Gastroesophageal sphincter (tissue), 4 donors: ENCODE measurements at regions not wholly inside any gene's neighbourhood (a gene's known extent, or its start where the extent isn't known, plus 50 kb on each side); places are given as distances from the start of the nearest gene placed in this dataset.

Experiments
- ATAC-seq: fragments of 150-250 bp; one replicate; pipeline ENCODE4 v1.9.1; 2016; ENCODE audit warnings: mild to moderate bottlenecking, moderate library complexity
- H3K27ac ChIP-seq, 4 donors: fragments of 200-600 bp; sonication (generic) in 3 of 4; 1 replicate in 3 of 4; 2 replicates in 1 of 4; pipeline ENCODE4 v1.5.1; 2016 to 2019
- H3K27me3 ChIP-seq: fragments of 200-600 bp; sonication (generic); one replicate; pipeline ENCODE4 v1.5.1; 2019
- H3K36me3 ChIP-seq, 2 donors: fragments of 200-600 bp; sonication (generic); one replicate each; pipeline ENCODE4 v1.5.1; 2019; ENCODE audit warnings: control low read depth in 1 of 2
- H3K4me1 ChIP-seq, 3 donors: fragments of 200-600 bp; sonication (generic); 1 replicate in 2 of 3; 2 replicates in 1 of 3; pipeline ENCODE4 v1.5.1; 2016 to 2019; ENCODE audit warnings: control low read depth in 2 of 3
- H3K4me3 ChIP-seq, 2 donors: fragments of 200-600 bp; sonication (generic); one replicate each; pipeline ENCODE4 v1.5.1; 2019; ENCODE audit warnings: mild to moderate bottlenecking in 1 of 2, moderate library complexity in 1 of 2
- H3K9me3 ChIP-seq, 3 donors: fragments of 200-600 bp; sonication (generic); one replicate each; pipeline ENCODE4 v1.5.1; 2017 to 2019; ENCODE audit warnings: control low read depth in 2 of 3
- EP300 ChIP-seq: sonication (generic); formaldehyde crosslinking; IDR thresholded peaks from one replicate; pipeline ENCODE4 v1.6.1; 2017; ENCODE audit warnings: antibody characterized with exemption, mild to moderate bottlenecking
- POLR2A ChIP-seq, 2 donors: fragments of 450-650 bp; IDR thresholded peaks; one replicate each; pipeline ENCODE4 v1.6.1; 2017; ENCODE audit warnings: antibody characterized with exemption in 2 of 2, mild to moderate bottlenecking in 2 of 2, moderate library complexity in 1 of 2
- POLR2AphosphoS5 ChIP-seq: sonication (generic); formaldehyde crosslinking; IDR thresholded peaks from one replicate; pipeline ENCODE4 v1.6.1; 2017; ENCODE audit warnings: antibody characterized with exemption
- WGBS, 2 donors: methylation state at CpG; one replicate each; pipeline ENCODE4 v1.1.5; 2018; ENCODE audit warnings: low coverage in 1 of 2; 5-methylcytosine and 5-hydroxymethylcytosine counted together
- TF ChIP-seq, protein P1 (sequence below), 4 experiments: fragments of 200-600 bp in 2 of 4; fragments of 450-650 bp in 2 of 4; sonication (generic) in 1 of 4; IDR thresholded peaks; one replicate each; pipeline ENCODE4 v1.5.1; 2017 to 2019; ENCODE audit warnings: antibody characterized with exemption in 4 of 4, mild to moderate bottlenecking in 2 of 4, moderate library complexity in 2 of 4

DNA sequence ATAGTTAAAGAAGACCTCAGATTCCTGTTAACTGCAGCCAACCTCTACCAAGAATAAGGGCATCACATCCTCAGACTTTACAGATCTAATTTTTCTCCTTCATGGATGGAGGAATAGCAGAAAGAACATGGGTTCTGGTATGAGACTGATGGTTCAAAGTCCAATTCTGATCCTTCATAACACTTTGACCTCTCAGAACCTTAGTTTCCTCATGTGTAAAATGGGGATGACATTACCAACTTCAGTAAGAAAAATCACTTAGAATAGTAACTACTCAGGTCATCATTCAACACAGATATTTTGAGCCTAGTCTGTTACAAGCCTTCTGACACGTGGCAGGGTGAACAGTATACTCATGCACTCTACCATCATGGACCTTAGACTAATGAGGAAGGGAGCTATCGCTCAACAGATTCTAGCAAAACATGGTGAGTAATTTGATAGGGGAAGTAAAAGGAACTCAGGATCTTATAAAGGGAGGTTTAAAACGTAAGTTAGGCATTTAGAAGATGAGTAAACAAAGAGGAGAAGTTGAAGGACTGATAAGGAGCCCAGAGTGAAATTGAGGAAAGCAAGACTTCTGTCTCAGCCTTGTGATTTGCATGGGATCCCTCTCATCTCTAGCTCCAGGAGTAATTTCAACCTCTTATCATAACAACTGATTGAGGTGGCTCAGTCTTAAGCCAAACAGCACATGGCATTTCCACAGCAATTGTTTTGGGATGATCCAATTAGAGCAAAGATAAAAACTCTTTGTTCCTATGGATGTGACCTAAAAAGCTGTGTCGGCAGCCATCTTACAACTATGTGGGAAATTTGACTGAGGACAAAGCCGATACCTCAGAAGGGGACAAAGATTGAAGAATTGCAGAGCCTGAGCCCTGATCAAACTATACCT is 69.2 kb upstream of the TCF7L2 start:
- no peaks in the 10 kb centered on the region for H3K27me3 ChIP-seq
- H3K36me3 ChIP-seq: no peaks in the 10 kb centered on the region
- 81 to 90% methylated on average over 5 of the region's 5 CpGs for WGBS, 2 donors
- H3K4me1 ChIP-seq: no peaks in the 10 kb centered on the region
- ATAC-seq: no peak
- H3K4me3 ChIP-seq: no peak overlapping the region
- no peak for TF ChIP-seq EP300
- TF ChIP-seq POLR2AphosphoS5: no peak
- no peak for TF ChIP-seq POLR2A (IDR thresholded peaks at IDR 0.05)
- TF ChIP-seq, protein P1, sequence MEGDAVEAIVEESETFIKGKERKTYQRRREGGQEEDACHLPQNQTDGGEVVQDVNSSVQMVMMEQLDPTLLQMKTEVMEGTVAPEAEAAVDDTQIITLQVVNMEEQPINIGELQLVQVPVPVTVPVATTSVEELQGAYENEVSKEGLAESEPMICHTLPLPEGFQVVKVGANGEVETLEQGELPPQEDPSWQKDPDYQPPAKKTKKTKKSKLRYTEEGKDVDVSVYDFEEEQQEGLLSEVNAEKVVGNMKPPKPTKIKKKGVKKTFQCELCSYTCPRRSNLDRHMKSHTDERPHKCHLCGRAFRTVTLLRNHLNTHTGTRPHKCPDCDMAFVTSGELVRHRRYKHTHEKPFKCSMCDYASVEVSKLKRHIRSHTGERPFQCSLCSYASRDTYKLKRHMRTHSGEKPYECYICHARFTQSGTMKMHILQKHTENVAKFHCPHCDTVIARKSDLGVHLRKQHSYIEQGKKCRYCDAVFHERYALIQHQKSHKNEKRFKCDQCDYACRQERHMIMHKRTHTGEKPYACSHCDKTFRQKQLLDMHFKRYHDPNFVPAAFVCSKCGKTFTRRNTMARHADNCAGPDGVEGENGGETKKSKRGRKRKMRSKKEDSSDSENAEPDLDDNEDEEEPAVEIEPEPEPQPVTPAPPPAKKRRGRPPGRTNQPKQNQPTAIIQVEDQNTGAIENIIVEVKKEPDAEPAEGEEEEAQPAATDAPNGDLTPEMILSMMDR (IDR thresholded peaks at IDR 0.05): no peak
- H3K27ac ChIP-seq: no peak overlapping the region
- H3K9me3 ChIP-seq: no peaks in the 10 kb centered on the region

DNA sequence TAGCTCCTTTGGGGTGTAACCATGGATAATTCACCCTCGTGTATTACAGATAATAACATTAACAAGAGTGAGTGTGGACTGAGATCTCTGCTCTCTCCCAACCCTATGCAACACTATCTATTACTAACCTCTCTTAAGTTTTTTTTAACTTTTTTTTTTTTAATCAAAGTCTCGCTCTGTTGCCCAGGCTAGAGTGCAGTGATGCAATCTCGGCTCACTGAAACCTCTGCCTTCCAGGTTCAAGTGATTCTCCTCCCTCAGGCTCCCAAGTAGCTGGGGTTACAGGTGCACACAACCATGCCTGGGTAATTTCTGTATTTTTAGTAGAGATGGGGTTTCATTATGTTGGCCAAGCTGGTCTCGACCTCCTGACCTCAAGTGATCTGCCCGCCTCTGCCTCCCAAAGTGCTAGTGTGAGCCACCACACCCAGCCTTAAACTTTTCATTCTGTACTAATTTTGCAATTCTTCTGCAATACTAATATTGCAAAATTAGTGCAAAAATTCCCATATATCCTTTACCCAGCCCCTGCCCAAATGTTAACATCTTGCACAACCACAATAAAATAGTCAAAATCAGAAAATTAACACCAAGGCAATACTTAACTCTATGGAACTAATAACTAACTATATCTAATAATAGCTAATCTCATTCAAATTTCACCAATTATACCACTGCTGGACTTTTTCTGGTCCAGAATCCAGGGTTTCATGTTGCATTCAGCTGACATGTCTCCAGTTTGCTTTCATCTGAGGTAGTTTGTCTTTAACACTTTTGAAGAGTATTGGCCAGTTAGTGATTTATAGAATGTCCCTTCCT is 66.5 kb upstream of the TCF7L2 start:
- H3K4me3 ChIP-seq: no peak overlapping the region
- 83 to 94% methylated on average over 2 to 5 of the region's 5 CpGs for WGBS, 2 donors
- no peaks in the 10 kb centered on the region for H3K4me1 ChIP-seq
- H3K27ac ChIP-seq: no peak overlapping the region
- H3K27me3 ChIP-seq: no peaks in the 10 kb centered on the region
- no peak for ATAC-seq
- no peaks in the 10 kb centered on the region for H3K9me3 ChIP-seq
- H3K36me3 ChIP-seq: no peaks in the 10 kb centered on the region
- TF ChIP-seq POLR2AphosphoS5: no peak
- no peak for TF ChIP-seq POLR2A (IDR thresholded peaks at IDR 0.05)
- TF ChIP-seq, protein P1 (IDR thresholded peaks at IDR 0.05): no peak
- no peak for TF ChIP-seq EP300

DNA sequence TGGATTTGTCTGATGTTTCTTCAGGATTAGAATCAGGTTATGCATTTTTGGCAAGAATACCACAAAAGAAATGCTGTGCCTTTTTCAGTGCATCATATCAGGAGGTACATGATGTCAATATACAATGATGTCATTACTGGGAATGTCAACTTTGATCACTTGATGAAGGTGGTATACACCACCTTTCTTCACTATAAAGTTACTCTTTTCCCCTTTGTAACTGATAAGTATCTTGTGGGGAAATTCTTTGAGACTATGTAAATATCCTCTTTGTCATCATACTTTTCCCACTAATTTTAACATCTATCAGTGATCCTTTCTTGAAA is 65.9 kb upstream of the TCF7L2 start:
- ATAC-seq: no peak
- Histone ChIP-seq H3K4me3 (no peak overlapping the region), H3K27ac (no peak overlapping the region), H3K4me1 (no peaks in the 10 kb centered on the region), H3K9me3 (no peaks in the 10 kb centered on the region), H3K36me3 (no peaks in the 10 kb centered on the region), H3K27me3 (no peaks in the 10 kb centered on the region)
- TF ChIP-seq POLR2AphosphoS5 (no peak), POLR2A (IDR thresholded peaks at IDR 0.05) (no peak), EP300 (no peak)
- TF ChIP-seq, protein P1 (IDR thresholded peaks at IDR 0.05): no peak

DNA sequence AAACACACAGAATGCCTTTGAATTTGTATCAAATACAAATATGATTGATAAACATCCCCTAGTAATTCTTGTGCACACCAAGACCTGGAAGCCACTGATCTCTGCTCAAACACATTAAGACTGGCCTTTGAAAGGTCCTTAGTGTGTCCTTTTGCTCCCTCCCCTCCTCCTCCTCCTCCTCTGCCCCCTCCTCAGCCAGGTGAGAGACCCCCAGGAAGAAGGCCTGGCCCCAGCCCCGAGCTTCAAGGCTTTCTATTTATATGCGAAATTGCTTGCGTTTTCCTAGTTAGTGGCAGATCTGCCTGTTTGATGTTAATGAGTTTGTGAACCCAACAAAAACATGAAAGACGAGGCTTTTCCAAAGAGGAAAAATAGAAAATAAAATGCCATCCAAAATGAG is 63.6 kb upstream of the TCF7L2 start:
- no peak for TF ChIP-seq POLR2A (IDR thresholded peaks at IDR 0.05)
- no peak for TF ChIP-seq POLR2AphosphoS5
- no peak for TF ChIP-seq EP300
- TF ChIP-seq, protein P1 (IDR thresholded peaks at IDR 0.05): no peak
- 70 to 82% methylated on average over 2 to 4 of the region's 4 CpGs for WGBS, 2 donors

More for the DNA sequence above, 63.6 kb upstream of the TCF7L2 start:
- H3K9me3 ChIP-seq: no peaks in the 10 kb centered on the region
- no peak for ATAC-seq
- H3K4me1 ChIP-seq: no peaks in the 10 kb centered on the region
- no peaks in the 10 kb centered on the region for H3K36me3 ChIP-seq
- H3K27ac ChIP-seq: no peak overlapping the region
- no peaks in the 10 kb centered on the region for H3K27me3 ChIP-seq
- no peak overlapping the region for H3K4me3 ChIP-seq
